Activated CD4-positive, alpha-beta memory T cell treated with anti-CD3 and anti-CD28 coated beads for 36 hours (primary cell): ENCODE measurements at regions not wholly inside any gene's neighbourhood (a gene's known extent, or its start where the extent isn't known, plus 50 kb on each side); places are given as distances from the start of the nearest gene placed in this dataset.

Experiments
- CTCF ChIA-PET: fragments of 350-600 bp; sonication (Branson Sonifier 250); formaldehyde crosslinking; loops from one replicate; lab custom pipeline; 2021; ENCODE audit warnings: antibody characterized with exemption, inconsistent platforms; lab: Charles Lee
- POLR2A ChIA-PET: fragments of 350-600 bp; sonication (Branson Sonifier 250); formaldehyde crosslinking; loops from one replicate; lab custom pipeline; 2021; ENCODE audit warnings: antibody characterized with exemption; lab: Charles Lee
- DNase-seq: peaks from one replicate; pipeline ENCODE4 v3.0.0-alpha.2; 2020
- H3K27ac Mint-ChIP-seq: one replicate; pipeline ENCODE4 v1.8.0; 2021; ENCODE audit warnings: mixed read lengths
- H3K27me3 Mint-ChIP-seq: one replicate; pipeline ENCODE4 v1.8.0; 2021; ENCODE audit warnings: mixed read lengths
- H3K36me3 Mint-ChIP-seq: one replicate; pipeline ENCODE4 v1.8.0; 2021; ENCODE audit warnings: mixed read lengths
- H3K4me1 Mint-ChIP-seq: one replicate; pipeline ENCODE4 v1.8.0; 2021; ENCODE audit warnings: low read depth, mixed read lengths
- H3K4me3 Mint-ChIP-seq: one replicate; pipeline ENCODE4 v1.8.0; 2021; ENCODE audit warnings: mild to moderate bottlenecking, mixed read lengths
- H3K9me3 Mint-ChIP-seq: one replicate; pipeline ENCODE4 v1.8.0; 2021; ENCODE audit warnings: mixed read lengths
- intact Hi-C: fragments of 100-400 bp; cut with micrococcal nuclease; formaldehyde crosslinking; loops from one replicate; pipeline ENCODE4 v1.15.1; 2023

GRCh38 chr20:61114493-61115175, 137.4 kb upstream of the CDH4 start:
- Mint-ChIP-seq H3K27ac (no peak overlapping the region), H3K4me3 (no peak overlapping the region), H3K27me3 (no peaks in the 10 kb centered on the region), H3K4me1 (no peaks in the 10 kb centered on the region), H3K36me3 (no peaks in the 10 kb centered on the region), H3K9me3 (no peaks in the 10 kb centered on the region)
- no peak for DNase-seq
- ChIA-PET POLR2A (no interaction called here), CTCF (no interaction called here)
- intact Hi-C loops = no loop called here

- intact Hi-C loops = no loop called here
These were observed 136.5 kb upstream of the CDH4 start for GRCh38 chr20:61115364-61116065.

GRCh38 chr20:61117725-61118124, 134.3 kb upstream of the CDH4 start:
- Mint-ChIP-seq H3K4me3 (no peak overlapping the region), H3K27me3 (no peaks in the 10 kb centered on the region), H3K4me1 (no peaks in the 10 kb centered on the region), H3K27ac (no peak overlapping the region), H3K9me3 (no peaks in the 10 kb centered on the region), H3K36me3 (no peaks in the 10 kb centered on the region)
- intact Hi-C loops = no loop called here
- DNase-seq = no peak
- ChIA-PET CTCF (no interaction called here), POLR2A (no interaction called here)

More at GRCh38 chr20:61115364-61116065, 136.5 kb upstream of the CDH4 start:
- ChIA-PET CTCF (no interaction called here), POLR2A (no interaction called here)
- H3K27ac Mint-ChIP-seq = no peak overlapping the region
- H3K4me1 Mint-ChIP-seq = no peaks in the 10 kb centered on the region
- no peaks in the 10 kb centered on the region for H3K27me3 Mint-ChIP-seq
- no peaks in the 10 kb centered on the region for H3K9me3 Mint-ChIP-seq
- H3K4me3 Mint-ChIP-seq = no peak overlapping the region
- no peaks in the 10 kb centered on the region for H3K36me3 Mint-ChIP-seq
- DNase-seq = no peak

GRCh38 chr20:61118429-61119224, 133.4 kb upstream of the CDH4 start:
- Mint-ChIP-seq H3K9me3 (no peaks in the 10 kb centered on the region), H3K27me3 (no peaks in the 10 kb centered on the region), H3K4me1 (no peaks in the 10 kb centered on the region), H3K27ac (no peak overlapping the region), H3K36me3 (no peaks in the 10 kb centered on the region), H3K4me3 (no peak overlapping the region)
- DNase-seq = no peak
- CTCF ChIA-PET = no interaction called here
- intact Hi-C loops = no loop called here
- POLR2A ChIA-PET = no interaction called here

GRCh38 chr20:61119273-61119672, 132.8 kb upstream of the CDH4 start:
- Mint-ChIP-seq H3K27ac (no peak overlapping the region), H3K4me3 (no peak overlapping the region), H3K4me1 (no peaks in the 10 kb centered on the region), H3K36me3 (no peaks in the 10 kb centered on the region), H3K9me3 (no peaks in the 10 kb centered on the region), H3K27me3 (no peaks in the 10 kb centered on the region)
- intact Hi-C loops = no loop called here
- ChIA-PET POLR2A (no interaction called here), CTCF (no interaction called here)
- no peak for DNase-seq

GRCh38 chr20:61119794-61120410, 132.2 kb upstream of the CDH4 start:
- no peak overlapping the region for H3K27ac Mint-ChIP-seq
- H3K36me3 Mint-ChIP-seq = no peaks in the 10 kb centered on the region
- CTCF ChIA-PET = no interaction called here
- H3K27me3 Mint-ChIP-seq = no peaks in the 10 kb centered on the region
- POLR2A ChIA-PET = no interaction called here
- no peak for DNase-seq
- H3K4me1 Mint-ChIP-seq = no peaks in the 10 kb centered on the region
- H3K4me3 Mint-ChIP-seq = no peak overlapping the region
- intact Hi-C loops = loop anchor here (2.0 to 5.0 kb wide), 3 partner anchors 909 to 1173 kb away; no protein-coding TSS in a partner anchor
- H3K9me3 Mint-ChIP-seq = no peaks in the 10 kb centered on the region

- Mint-ChIP-seq H3K9me3 (no peaks in the 10 kb centered on the region), H3K4me3 (no peak overlapping the region), H3K27me3 (no peaks in the 10 kb centered on the region), H3K36me3 (no peaks in the 10 kb centered on the region), H3K4me1 (no peaks in the 10 kb centered on the region), H3K27ac (no peak overlapping the region)
- intact Hi-C loops = loop anchor here (2.0 to 5.0 kb wide), 3 partner anchors 910 to 1174 kb away; no protein-coding TSS in a partner anchor
- ChIA-PET POLR2A (no interaction called here), CTCF (no interaction called here)
- DNase-seq = peak; percentile 46
These were observed 131.2 kb upstream of the CDH4 start for GRCh38 chr20:61120595-61121515.

GRCh38 chr20:61121661-61122060, 130.4 kb upstream of the CDH4 start:
- DNase-seq = no peak
- Mint-ChIP-seq H3K4me3 (no peak overlapping the region), H3K36me3 (no peaks in the 10 kb centered on the region), H3K27ac (no peak overlapping the region), H3K27me3 (no peaks in the 10 kb centered on the region), H3K9me3 (no peaks in the 10 kb centered on the region), H3K4me1 (no peaks in the 10 kb centered on the region)
- ChIA-PET CTCF (no interaction called here), POLR2A (no interaction called here)
- intact Hi-C loops = loop anchor here (2.0 to 5.0 kb wide), 3 partner anchors 911 to 1174 kb away; no protein-coding TSS in a partner anchor

- CTCF ChIA-PET = no interaction called here
- H3K4me3 Mint-ChIP-seq = no peak overlapping the region
- H3K4me1 Mint-ChIP-seq = no peaks in the 10 kb centered on the region
- no peaks in the 10 kb centered on the region for H3K9me3 Mint-ChIP-seq
- DNase-seq = no peak
- no peaks in the 10 kb centered on the region for H3K27me3 Mint-ChIP-seq
- intact Hi-C loops = loop anchor here (5.0 kb wide), 1 partner anchor 1176 kb away; no protein-coding TSS in a partner anchor
- H3K27ac Mint-ChIP-seq = no peak overlapping the region
- POLR2A ChIA-PET = no interaction called here
- no peaks in the 10 kb centered on the region for H3K36me3 Mint-ChIP-seq
These were observed 128.8 kb upstream of the CDH4 start for GRCh38 chr20:61123286-61123685.

GRCh38 chr20:61123751-61124368, 128.2 kb upstream of the CDH4 start:
- CTCF ChIA-PET = no interaction called here
- Mint-ChIP-seq H3K4me3 (no peak overlapping the region), H3K4me1 (no peaks in the 10 kb centered on the region), H3K9me3 (no peaks in the 10 kb centered on the region), H3K27ac (no peak overlapping the region), H3K36me3 (no peaks in the 10 kb centered on the region), H3K27me3 (no peaks in the 10 kb centered on the region)
- POLR2A ChIA-PET = no interaction called here
- no peak for DNase-seq
- intact Hi-C loops = loop anchor here (5.0 kb wide), 1 partner anchor 1177 kb away; no protein-coding TSS in a partner anchor

GRCh38 chr20:61125076-61125475, 127.0 kb upstream of the CDH4 start:
- no peak overlapping the region for H3K27ac Mint-ChIP-seq
- no peaks in the 10 kb centered on the region for H3K9me3 Mint-ChIP-seq
- intact Hi-C loops = no loop called here
- H3K4me1 Mint-ChIP-seq = no peaks in the 10 kb centered on the region
- DNase-seq = no peak
- no peak overlapping the region for H3K4me3 Mint-ChIP-seq
- no peaks in the 10 kb centered on the region for H3K36me3 Mint-ChIP-seq
- ChIA-PET POLR2A (no interaction called here), CTCF (no interaction called here)
- no peaks in the 10 kb centered on the region for H3K27me3 Mint-ChIP-seq
